Fibroblast of lung (primary cell): ENCODE measurements at regions not wholly inside any gene's neighbourhood (a gene's known extent, or its start where the extent isn't known, plus 50 kb on each side); places are given as distances from the start of the nearest gene placed in this dataset.

Experiments used
- CTCF ChIP-seq, 2 donors: IDR thresholded peaks in 1 of 2; conservative IDR thresholded peaks in 1 of 2; 1 replicate in 1 of 2; 2 replicates in 1 of 2; pipeline ENCODE4 v1.5.1; 2011 to 2012; ENCODE audit warnings: low read length in 2 of 2, control low read depth in 1 of 2, inconsistent platforms in 1 of 2, low read depth in 1 of 2, mild to moderate bottlenecking in 1 of 2
- EZH2 ChIP-seq: IDR thresholded peaks from 2 replicates; pipeline ENCODE4 v1.5.1; 2012; ENCODE audit warnings: low read length, control low read depth, mild to moderate bottlenecking; ENCODE audit errors: missing control alignments

DNA sequence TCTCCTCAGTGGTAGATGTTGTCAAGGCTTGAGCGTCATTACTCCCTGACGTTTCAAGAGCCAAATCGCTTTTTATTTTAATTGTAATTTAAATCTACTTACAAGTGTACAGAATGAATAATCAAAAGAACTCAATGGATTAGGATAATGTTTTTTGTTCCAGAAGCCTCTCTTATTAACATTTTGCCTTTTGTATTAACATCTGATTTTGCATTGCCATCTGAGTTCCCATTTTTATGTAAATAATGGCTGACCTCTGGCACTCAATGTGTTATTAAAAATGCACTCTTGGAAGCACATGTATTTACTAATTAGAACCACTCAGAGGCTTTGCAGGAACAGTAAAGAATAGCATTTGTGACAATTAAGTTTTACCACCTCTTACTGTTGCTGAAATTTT lies 411.0 kb downstream of the EPHA5 start:
- TF ChIP-seq CTCF (conservative IDR thresholded peaks at IDR 0.05 in 1 of 2, IDR thresholded peaks at IDR 0.05 in 1 of 2; ENCODE audit: low read depth in 1 of 2, low read length in 2 of 2) (no peak), EZH2 (no peak)
